Fibroblast of pulmonary artery (primary cell): ENCODE measurements at regions not wholly inside any gene's neighbourhood (a gene's known extent, or its start where the extent isn't known, plus 50 kb on each side); places are given as distances from the start of the nearest gene placed in this dataset.

Source experiments
- DNase-seq: peaks from one replicate; pipeline ENCODE4 v3.0.0-alpha.2; 2010; ENCODE audit warnings: low read depth
- H3K4me3 ChIP-seq: replicated peaks from 2 replicates; pipeline ENCODE4 v1.5.1; 2011; ENCODE audit warnings: low read depth, mild to moderate bottlenecking, control low read depth, low read length, moderate library complexity
- CTCF ChIP-seq: IDR thresholded peaks from 2 replicates; pipeline ENCODE4 v1.5.1; 2011; ENCODE audit warnings: mild to moderate bottlenecking, control low read depth, low read length, inconsistent platforms; ENCODE audit errors: missing control alignments

DNA sequence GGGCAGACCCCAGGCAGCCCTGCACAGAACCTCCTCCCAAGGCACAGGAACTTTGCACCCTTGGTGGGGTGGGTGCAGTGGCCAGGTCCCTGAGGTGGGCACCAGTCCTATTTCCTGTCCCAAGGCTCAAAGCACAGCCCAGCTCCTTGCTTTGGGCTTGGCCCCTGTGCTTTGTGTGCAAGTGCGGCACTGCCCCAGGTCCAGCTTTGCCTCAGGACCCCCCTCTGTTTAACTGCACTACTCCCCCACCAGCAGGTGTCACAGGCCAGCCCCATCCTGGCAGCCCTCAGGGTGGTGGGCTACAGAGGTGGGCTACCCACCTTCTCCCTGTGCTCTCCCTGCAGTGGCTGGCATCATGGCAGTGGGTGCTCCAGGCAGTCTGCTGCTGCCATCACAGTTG lies 2469.0 kb downstream of the PCDH7 start:
- no peak for DNase-seq
- no peak overlapping the region for H3K4me3 ChIP-seq
- TF ChIP-seq CTCF, result no peak

- no peak for TF ChIP-seq CTCF
- no peak for DNase-seq
- no peak overlapping the region for H3K4me3 ChIP-seq
These were observed 2472.9 kb downstream of the PCDH7 start for GRCh38 chr4:33193109-33193508.

GRCh38 chr4:33200377-33200776 lies 2480.2 kb downstream of the PCDH7 start:
- no peak overlapping the region for H3K4me3 ChIP-seq
- DNase-seq, result no peak
- no peak for TF ChIP-seq CTCF

GRCh38 chr4:33218238-33218637 lies 2498.1 kb downstream of the PCDH7 start:
- H3K4me3 ChIP-seq, result no peak overlapping the region
- no peak for TF ChIP-seq CTCF
- DNase-seq, result no peak

DNA sequence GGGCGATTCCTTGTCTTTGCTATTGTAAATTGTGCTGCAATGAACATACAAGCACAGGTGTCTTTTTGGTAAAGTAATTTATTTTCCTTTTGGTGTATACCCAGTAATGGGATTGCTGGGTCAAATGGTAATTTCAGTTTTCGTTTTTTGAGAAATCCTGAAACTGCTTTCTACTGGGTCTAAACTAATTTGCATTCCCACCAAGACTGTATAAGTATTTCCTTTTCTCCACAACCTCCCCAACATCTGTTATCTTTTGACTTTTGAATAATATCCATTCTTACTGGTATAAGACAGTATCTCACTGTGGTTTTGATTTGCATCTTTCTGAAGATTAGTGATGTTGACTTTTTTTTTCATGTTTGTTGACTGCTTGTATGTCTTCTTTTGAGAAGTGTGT lies 2506.0 kb downstream of the PCDH7 start:
- TF ChIP-seq CTCF, result no peak
- DNase-seq, result no peak
- no peak overlapping the region for H3K4me3 ChIP-seq

GRCh38 chr4:33226783-33227182 lies 2506.6 kb downstream of the PCDH7 start:
- H3K4me3 ChIP-seq, result no peak overlapping the region
- DNase-seq, result no peak
- TF ChIP-seq CTCF, result no peak

DNA sequence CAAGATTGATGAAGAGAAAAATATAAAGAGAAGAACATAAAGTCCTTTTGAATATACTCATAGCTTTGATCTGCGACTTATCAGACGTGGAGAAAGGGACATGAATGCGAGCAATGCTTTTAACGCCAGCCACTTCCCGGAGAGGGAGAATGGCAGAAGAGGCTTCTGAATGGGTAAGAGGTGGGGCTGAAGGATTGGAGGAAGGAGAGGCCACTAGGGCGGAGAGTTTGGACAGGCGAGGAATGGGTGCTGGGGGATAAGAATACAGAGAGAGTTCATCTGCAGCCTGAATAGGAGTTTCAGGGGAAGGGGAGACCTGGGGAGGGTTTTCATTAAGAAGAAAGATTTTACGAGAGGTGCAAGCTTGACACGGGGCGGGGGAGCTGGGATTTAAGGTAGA lies 2534.9 kb downstream of the PCDH7 start:
- no peak for DNase-seq
- H3K4me3 ChIP-seq, result no peak overlapping the region
- no peak for TF ChIP-seq CTCF
